ENCODE measurements at regions not wholly inside any gene's neighbourhood (a gene's known extent, or its start where the extent isn't known, plus 50 kb on each side); places are given as distances from the start of the nearest gene placed in this dataset.

DNA sequence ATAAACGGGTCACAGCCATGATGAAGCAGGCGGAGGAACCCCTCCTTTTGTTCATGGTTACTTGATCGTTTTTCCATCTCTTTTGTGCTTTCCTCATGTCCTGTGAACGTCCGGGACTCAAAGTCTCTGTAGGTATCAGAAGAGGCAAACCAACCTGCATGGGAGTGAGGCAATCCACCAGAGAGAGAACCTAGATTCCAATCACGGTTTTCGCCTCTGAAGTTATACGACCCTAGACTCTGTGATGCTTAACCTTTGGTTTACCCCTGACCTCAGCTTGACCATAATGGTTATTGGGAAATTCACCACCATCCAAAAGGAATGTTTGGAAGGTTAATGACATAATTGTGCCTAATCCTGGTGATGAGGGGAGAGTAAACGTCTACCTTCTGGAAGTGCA lies 186.8 kb upstream of the PRICKLE1 start:
- no peak for DNase-seq (ENCODE audit: low read depth in 1 of 2, low spot score in 1 of 2)
- Histone ChIP-seq H3K27ac (replicated peaks) (no peak overlapping the region), H3K4me3 (replicated peaks; ENCODE audit: insufficient read depth, low read length) (no peak overlapping the region), H3K27me3 (ENCODE audit: insufficient read depth, poor library complexity, severe bottlenecking) (peaks cover 4% of the 10 kb centered on the region)
- TF ChIP-seq, protein P1, sequence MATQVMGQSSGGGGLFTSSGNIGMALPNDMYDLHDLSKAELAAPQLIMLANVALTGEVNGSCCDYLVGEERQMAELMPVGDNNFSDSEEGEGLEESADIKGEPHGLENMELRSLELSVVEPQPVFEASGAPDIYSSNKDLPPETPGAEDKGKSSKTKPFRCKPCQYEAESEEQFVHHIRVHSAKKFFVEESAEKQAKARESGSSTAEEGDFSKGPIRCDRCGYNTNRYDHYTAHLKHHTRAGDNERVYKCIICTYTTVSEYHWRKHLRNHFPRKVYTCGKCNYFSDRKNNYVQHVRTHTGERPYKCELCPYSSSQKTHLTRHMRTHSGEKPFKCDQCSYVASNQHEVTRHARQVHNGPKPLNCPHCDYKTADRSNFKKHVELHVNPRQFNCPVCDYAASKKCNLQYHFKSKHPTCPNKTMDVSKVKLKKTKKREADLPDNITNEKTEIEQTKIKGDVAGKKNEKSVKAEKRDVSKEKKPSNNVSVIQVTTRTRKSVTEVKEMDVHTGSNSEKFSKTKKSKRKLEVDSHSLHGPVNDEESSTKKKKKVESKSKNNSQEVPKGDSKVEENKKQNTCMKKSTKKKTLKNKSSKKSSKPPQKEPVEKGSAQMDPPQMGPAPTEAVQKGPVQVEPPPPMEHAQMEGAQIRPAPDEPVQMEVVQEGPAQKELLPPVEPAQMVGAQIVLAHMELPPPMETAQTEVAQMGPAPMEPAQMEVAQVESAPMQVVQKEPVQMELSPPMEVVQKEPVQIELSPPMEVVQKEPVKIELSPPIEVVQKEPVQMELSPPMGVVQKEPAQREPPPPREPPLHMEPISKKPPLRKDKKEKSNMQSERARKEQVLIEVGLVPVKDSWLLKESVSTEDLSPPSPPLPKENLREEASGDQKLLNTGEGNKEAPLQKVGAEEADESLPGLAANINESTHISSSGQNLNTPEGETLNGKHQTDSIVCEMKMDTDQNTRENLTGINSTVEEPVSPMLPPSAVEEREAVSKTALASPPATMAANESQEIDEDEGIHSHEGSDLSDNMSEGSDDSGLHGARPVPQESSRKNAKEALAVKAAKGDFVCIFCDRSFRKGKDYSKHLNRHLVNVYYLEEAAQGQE (IDR thresholded peaks at IDR 0.05; ENCODE audit: insufficient replicate concordance, low read depth) = no peak
- TF ChIP-seq POLR2AphosphoS5 (IDR thresholded peaks at IDR 0.05; ENCODE audit: low read depth) = no peak
- no peak for TF ChIP-seq SPI1 (IDR thresholded peaks at IDR 0.05; ENCODE audit: borderline replicate concordance, low read depth)
- no peak for TF ChIP-seq GABPA (IDR thresholded peaks at IDR 0.05; ENCODE audit: low read depth)
- TF ChIP-seq, protein P2, sequence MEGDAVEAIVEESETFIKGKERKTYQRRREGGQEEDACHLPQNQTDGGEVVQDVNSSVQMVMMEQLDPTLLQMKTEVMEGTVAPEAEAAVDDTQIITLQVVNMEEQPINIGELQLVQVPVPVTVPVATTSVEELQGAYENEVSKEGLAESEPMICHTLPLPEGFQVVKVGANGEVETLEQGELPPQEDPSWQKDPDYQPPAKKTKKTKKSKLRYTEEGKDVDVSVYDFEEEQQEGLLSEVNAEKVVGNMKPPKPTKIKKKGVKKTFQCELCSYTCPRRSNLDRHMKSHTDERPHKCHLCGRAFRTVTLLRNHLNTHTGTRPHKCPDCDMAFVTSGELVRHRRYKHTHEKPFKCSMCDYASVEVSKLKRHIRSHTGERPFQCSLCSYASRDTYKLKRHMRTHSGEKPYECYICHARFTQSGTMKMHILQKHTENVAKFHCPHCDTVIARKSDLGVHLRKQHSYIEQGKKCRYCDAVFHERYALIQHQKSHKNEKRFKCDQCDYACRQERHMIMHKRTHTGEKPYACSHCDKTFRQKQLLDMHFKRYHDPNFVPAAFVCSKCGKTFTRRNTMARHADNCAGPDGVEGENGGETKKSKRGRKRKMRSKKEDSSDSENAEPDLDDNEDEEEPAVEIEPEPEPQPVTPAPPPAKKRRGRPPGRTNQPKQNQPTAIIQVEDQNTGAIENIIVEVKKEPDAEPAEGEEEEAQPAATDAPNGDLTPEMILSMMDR (IDR thresholded peaks at IDR 0.05; ENCODE audit: insufficient read depth, low read length) = no peak

DNA sequence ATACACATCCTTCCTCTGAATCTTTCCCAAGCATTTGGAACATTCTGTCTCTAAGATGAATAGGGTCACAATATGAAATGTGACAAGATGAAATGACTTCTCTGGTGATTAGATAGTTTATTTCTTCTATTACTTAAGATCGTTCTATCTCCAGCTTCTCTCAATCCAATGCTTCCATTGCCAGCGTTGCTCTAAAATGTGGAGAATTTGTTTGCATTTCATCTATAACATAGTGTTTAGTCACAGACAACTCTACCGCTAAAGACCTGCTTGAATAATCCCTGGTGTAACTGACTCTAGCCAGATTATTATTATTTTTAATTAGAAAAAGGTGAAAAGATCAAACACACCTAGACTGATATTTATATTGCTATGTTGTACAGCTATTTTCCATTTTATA lies 184.7 kb upstream of the PRICKLE1 start:
- DNase-seq (ENCODE audit: low read depth in 1 of 2, low spot score in 1 of 2) = no peak
- H3K4me3 ChIP-seq (replicated peaks; ENCODE audit: insufficient read depth, low read length) = no peak overlapping the region
- peaks cover 4% of the 10 kb centered on the region for H3K27me3 ChIP-seq (ENCODE audit: insufficient read depth, poor library complexity, severe bottlenecking)
- no peak overlapping the region for H3K27ac ChIP-seq (replicated peaks)
- TF ChIP-seq POLR2AphosphoS5 (IDR thresholded peaks at IDR 0.05; ENCODE audit: low read depth) (no peak), GABPA (IDR thresholded peaks at IDR 0.05; ENCODE audit: low read depth) (no peak), SPI1 (IDR thresholded peaks at IDR 0.05; ENCODE audit: borderline replicate concordance, low read depth) (no peak)
- TF ChIP-seq, protein P1 (IDR thresholded peaks at IDR 0.05; ENCODE audit: insufficient replicate concordance, low read depth) = no peak
- TF ChIP-seq, protein P2 (IDR thresholded peaks at IDR 0.05; ENCODE audit: insufficient read depth, low read length) = no peak

DNA sequence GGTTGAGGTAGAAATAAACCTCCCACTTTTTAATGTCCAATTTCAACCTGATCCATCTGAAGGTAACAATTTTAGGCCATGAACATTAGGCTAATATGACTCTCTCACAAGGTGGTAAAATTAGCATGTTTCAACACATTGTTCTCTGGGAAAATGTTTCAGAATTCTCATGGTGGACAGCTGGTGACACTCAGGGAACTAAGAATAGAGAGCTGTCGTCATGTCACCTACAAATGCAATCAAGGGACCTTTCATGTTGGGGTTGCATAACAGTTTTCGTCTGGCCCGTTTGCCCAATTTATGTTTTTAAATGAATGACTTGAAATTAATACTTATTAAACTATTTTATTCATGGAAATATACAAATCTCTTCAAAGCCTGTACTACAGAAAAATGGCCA lies 180.7 kb upstream of the PRICKLE1 start:
- TF ChIP-seq GABPA (IDR thresholded peaks at IDR 0.05; ENCODE audit: low read depth) (no peak), SPI1 (IDR thresholded peaks at IDR 0.05; ENCODE audit: borderline replicate concordance, low read depth) (no peak), POLR2AphosphoS5 (IDR thresholded peaks at IDR 0.05; ENCODE audit: low read depth) (no peak)
- TF ChIP-seq, protein P2 (IDR thresholded peaks at IDR 0.05; ENCODE audit: insufficient read depth, low read length) = no peak
- no peak for DNase-seq (ENCODE audit: low read depth in 1 of 2, low spot score in 1 of 2)
- no peak overlapping the region for H3K27ac ChIP-seq (replicated peaks)
- no peaks in the 10 kb centered on the region for H3K27me3 ChIP-seq (ENCODE audit: insufficient read depth, poor library complexity, severe bottlenecking)
- no peak overlapping the region for H3K4me3 ChIP-seq (replicated peaks; ENCODE audit: insufficient read depth, low read length)

DNA sequence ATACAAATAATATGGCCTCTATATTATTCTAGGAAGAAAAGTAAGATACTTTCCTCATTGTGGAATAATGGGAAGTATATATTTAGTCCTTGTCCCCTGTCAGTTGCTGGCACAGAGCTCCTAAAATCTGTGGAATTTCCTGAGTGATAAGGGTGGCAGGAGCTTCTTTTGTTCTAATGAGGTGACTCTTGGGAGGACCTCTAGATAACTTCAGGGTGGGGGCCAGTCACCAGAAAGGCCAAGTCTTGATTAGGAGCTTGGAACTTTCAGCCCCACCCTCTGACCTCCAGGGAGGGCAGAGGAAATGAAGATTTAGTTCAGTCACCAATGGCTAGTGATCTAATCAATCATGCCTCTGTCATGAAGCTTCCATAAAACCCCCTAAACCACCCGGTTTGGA lies 179.9 kb upstream of the PRICKLE1 start:
- TF ChIP-seq, protein P2 (IDR thresholded peaks at IDR 0.05; ENCODE audit: insufficient read depth, low read length) = no peak
- TF ChIP-seq, protein P1 (IDR thresholded peaks at IDR 0.05; ENCODE audit: insufficient replicate concordance, low read depth) = no peak
- TF ChIP-seq SPI1 (IDR thresholded peaks at IDR 0.05; ENCODE audit: borderline replicate concordance, low read depth) = no peak
- no peak for TF ChIP-seq POLR2AphosphoS5 (IDR thresholded peaks at IDR 0.05; ENCODE audit: low read depth)
- TF ChIP-seq GABPA (IDR thresholded peaks at IDR 0.05; ENCODE audit: low read depth) = no peak
- H3K27me3 ChIP-seq (ENCODE audit: insufficient read depth, poor library complexity, severe bottlenecking) = no peaks in the 10 kb centered on the region
- no peak overlapping the region for H3K27ac ChIP-seq (replicated peaks)
- no peak overlapping the region for H3K4me3 ChIP-seq (replicated peaks; ENCODE audit: insufficient read depth, low read length)
- DNase-seq (ENCODE audit: low read depth in 1 of 2, low spot score in 1 of 2) = no peak

All from HL-60 (cell line).